ENCODE measurements at regions not wholly inside any gene's neighbourhood (a gene's known extent, or its start where the extent isn't known, plus 50 kb on each side); places are given as distances from the start of the nearest gene placed in this dataset.

GRCh38 chr2:212610872-212611425 lies 72.3 kb upstream of the ERBB4 start:
- TF ChIP-seq CTCF (IDR thresholded peaks at IDR 0.05), result no peak
- no peak for TF ChIP-seq POLR2A (IDR thresholded peaks at IDR 0.05)
